C1 segment of cervical spinal cord (tissue), 14 donors: ENCODE measurements at regions not wholly inside any gene's neighbourhood (a gene's known extent, or its start where the extent isn't known, plus 50 kb on each side); places are given as distances from the start of the nearest gene placed in this dataset.
"Not testable (repeated sequence)": the region's sequence is repeated elsewhere in the genome, so short reads cannot be mapped to it uniquely, and the experiment has no call there.

Experiments used
- DNase-seq, 14 donors: peaks; one replicate each; lab custom pipeline; 2025; lab: John Stamatoyannopoulos, UW

- DNase-seq = no peak
These were observed 385.6 kb downstream of the PTPRU start for GRCh38 chr1:29621826-29622435.

GRCh38 chr1:29620631-29621030, 384.3 kb downstream of the PTPRU start:
- no peak for DNase-seq

- DNase-seq = no peak
These were observed 370.9 kb downstream of the PTPRU start for GRCh38 chr1:29607236-29607635.

- DNase-seq = not testable (repeated sequence)
These were observed 368.5 kb downstream of the PTPRU start for GRCh38 chr1:29604796-29605195.

- no peak for DNase-seq
These were observed 367.3 kb downstream of the PTPRU start for GRCh38 chr1:29603622-29604021.

- DNase-seq = no peak
These were observed 365.9 kb downstream of the PTPRU start for GRCh38 chr1:29602203-29602602.

GRCh38 chr1:29601021-29601420, 364.7 kb downstream of the PTPRU start:
- DNase-seq = no peak

GRCh38 chr1:29599826-29600225, 363.5 kb downstream of the PTPRU start:
- DNase-seq = no peak

- DNase-seq = no peak
These were observed 362.7 kb downstream of the PTPRU start for GRCh38 chr1:29599071-29599470.

GRCh38 chr1:29597861-29598260, 361.5 kb downstream of the PTPRU start:
- DNase-seq = no peak

- DNase-seq = no peak
These were observed 357.5 kb downstream of the PTPRU start for GRCh38 chr1:29593601-29594382.

- DNase-seq = no peak
These were observed 356.4 kb downstream of the PTPRU start for GRCh38 chr1:29592731-29593130.

GRCh38 chr1:29592261-29592615, 355.9 kb downstream of the PTPRU start:
- no peak for DNase-seq

GRCh38 chr1:29591601-29592260, 355.4 kb downstream of the PTPRU start:
- no peak for DNase-seq

- no peak for DNase-seq
These were observed 354.6 kb downstream of the PTPRU start for GRCh38 chr1:29590583-29591565.

- not testable (repeated sequence) for DNase-seq
These were observed 353.4 kb downstream of the PTPRU start for GRCh38 chr1:29589716-29590115.

- DNase-seq = no peak
These were observed 350.8 kb downstream of the PTPRU start for GRCh38 chr1:29586991-29587745.

GRCh38 chr1:29586215-29586614, 349.9 kb downstream of the PTPRU start:
- DNase-seq = no peak

- no peak for DNase-seq
These were observed 349.3 kb downstream of the PTPRU start for GRCh38 chr1:29585656-29586055.

GRCh38 chr1:29585201-29585600, 348.9 kb downstream of the PTPRU start:
- no peak for DNase-seq

GRCh38 chr1:29584776-29585175, 348.5 kb downstream of the PTPRU start:
- DNase-seq = no peak
